NCI-H82 (cell line): ENCODE measurements at regions not wholly inside any gene's neighbourhood (a gene's known extent, or its start where the extent isn't known, plus 50 kb on each side); places are given as distances from the start of the nearest gene placed in this dataset.

Source experiments
- DNase-seq: peaks from one replicate; lab custom pipeline; 2025; lab: John Stamatoyannopoulos, UW

DNA sequence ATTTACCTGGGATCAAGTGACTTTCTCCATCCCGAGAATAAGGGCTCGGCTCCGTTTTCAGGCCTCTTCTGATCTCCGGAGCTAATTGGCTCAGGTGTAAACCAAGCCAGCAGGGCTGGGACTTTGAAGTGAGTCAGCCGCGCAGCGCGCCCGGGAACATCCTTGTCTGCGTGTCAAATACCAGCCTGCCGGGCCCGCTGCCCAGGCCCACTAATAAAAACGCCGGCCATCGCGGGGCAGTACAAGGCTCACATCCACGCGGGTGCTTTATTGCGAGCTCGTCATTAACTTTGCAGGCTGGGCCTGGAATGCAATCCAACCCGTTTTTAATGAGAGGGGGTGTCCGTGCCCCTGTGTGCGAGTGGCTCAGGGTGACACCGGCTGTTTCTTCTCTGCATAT, 416.8 kb downstream of the IRX2 start:
- peak; percentile 25 for DNase-seq

- DNase-seq, result no peak
Measured at GRCh38 chr5:2333291-2333690, 418.2 kb downstream of the IRX2 start.

DNA sequence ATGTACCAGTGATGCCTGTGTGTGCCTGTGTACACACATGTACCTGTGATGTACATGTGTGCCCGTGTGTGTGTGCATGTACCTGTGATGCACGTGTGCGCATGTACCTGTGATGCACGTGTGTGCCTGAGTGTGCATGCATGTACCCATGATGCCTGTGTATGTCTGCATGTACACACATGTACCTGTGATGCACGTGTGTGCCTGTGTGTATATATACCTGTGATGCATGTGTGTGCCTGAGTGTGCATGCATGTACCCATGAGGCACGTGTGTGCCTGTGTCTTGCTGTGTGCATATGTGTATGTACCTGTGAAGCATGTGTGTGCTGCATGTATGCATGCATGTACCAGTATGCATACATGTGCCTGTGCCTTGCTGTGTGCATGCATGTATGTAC, 419.0 kb downstream of the IRX2 start:
- DNase-seq, result no peak

DNA sequence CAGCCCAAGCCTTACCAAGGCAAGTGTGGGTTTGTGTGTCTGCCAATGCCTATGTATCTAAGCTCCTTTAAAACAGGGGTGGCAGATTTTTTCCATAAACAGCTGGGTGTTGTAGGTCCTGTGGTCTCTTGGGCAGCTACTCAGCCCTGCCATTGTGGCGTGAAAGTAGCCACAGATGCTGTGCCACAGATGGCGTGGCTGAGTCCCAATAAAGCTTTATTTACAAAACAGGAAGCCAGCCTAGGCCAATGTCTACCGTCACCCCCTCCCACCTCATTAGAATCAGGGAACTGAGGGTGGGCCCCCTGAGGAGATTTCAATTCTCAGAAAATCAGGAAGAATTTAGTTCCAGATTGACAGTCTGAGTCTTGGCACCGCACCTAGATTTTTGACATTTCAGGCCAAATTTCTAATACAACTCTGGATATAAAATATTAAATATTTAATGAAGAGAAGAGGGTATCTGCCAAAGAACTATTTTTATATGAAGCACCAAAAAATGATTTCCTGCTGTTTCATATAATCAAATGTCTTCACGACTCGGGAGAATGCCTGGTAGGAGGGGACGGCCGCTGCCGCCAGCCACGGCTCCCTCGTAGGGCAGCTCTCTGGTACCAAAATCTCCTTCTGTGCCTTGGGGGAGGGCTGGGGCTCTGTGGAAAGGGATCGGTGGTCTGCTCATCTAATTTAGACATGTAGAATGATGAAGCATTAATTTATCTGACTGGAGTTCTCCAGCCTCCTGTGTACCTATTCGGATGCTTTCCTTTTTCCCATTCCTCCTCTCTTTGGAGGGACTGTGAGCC, 420.9 kb downstream of the IRX2 start:
- no peak for DNase-seq

- DNase-seq, result no peak
Measured at GRCh38 chr5:2329741-2330140, 421.7 kb downstream of the IRX2 start.

DNA sequence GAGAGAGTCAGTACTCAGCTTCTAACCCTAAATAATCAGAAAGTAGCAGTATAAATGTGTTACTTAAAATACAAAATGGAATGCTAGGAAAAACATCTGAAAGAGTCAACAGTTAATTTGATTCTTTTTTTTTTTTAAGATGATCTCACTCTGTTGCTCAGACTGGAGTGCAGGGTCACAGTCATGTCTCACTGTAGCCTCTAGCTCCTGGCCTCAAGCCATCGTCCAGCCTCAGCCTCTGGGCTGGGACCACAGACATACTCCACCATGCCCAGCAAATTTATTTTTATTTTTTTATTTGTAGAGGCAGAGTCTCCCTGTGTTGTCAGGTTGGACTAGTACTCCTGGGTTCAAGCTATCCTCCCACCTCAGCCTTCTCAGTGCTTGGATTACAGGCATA, 424.9 kb downstream of the IRX2 start:
- no peak for DNase-seq

DNA sequence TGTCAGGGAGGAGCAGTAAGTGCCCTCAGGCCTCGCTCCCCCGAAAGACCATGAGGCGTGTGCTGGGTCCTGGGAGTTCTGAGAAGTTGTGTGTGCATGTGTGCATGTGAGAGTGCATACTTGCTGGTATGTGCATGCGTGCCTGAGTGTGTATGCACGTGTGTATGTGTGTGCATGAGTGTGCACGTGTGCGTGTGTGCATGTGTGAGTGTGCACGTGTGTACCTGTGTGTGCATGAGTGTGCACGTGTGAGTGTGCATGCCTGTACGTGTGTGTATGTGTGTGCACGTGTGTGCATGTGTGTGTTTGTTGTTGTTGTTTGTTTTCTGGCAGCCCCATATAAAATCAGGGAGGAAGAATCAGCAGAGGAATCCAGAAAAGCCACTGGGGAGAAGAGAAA, 426.7 kb downstream of the IRX2 start:
- DNase-seq, result no peak

- DNase-seq, result no peak
Measured at GRCh38 chr5:2320611-2321010, 430.9 kb downstream of the IRX2 start.

GRCh38 chr5:2317540-2317939, 433.9 kb downstream of the IRX2 start:
- no peak for DNase-seq

DNA sequence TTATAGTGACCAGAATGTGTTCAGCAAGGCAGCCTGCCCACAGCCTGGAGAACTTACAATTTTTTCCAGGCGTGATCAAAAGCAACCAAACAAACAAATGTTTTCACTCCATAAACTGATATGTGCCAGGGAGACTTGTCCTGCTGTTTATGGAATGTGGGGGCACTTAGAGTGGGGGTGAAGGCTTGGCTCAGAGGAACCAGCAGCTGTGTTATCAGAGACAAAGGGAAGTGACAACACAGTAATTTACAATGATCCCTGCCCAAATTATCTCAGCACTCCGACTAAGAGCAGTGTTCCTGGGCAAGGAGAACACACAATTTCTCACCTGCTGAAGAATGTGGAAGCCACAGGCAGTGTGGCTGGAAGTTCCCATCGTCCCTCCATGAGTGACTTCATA, 429.1 kb upstream of the IRX4 start:
- DNase-seq, result no peak

DNA sequence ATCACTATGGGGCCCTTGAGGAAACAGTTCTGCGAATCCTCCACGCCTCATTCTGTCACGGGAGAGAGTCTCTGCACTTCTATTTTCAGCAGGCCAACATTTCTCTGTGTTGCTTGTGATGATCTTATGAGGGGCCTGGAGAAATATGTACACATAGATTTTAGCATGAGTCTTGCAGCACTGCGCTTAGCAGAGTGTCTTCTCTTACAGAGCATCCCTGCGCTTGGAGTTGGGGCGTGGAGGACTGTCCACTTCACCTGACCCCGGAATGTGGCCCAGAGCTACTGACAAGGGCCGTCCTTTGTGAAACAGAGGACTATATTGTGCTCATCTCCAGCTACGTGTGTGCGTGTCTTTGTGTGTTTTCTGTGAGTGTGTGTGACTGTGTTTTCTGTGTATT, 428.2 kb upstream of the IRX4 start:
- DNase-seq, result no peak

DNA sequence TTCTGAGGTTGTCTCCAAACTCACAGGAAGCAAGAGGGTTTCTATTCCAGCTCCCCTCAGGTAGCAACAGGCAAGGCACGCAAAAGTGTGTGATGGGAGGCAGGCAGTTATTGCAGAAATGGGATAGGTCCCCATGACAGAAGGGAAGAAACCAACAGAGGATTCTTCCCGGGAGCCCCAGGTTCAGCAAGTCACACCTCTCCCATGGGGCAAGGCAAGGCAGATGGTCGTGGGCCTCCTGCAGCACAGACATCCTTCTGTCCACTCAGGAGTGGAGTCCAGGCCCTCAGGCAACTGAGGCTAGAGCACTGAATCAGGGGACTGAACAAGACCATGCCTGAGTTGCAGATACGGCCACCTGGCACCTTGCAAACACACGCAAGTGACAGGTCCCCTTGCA, 424.9 kb upstream of the IRX4 start:
- no peak for DNase-seq

DNA sequence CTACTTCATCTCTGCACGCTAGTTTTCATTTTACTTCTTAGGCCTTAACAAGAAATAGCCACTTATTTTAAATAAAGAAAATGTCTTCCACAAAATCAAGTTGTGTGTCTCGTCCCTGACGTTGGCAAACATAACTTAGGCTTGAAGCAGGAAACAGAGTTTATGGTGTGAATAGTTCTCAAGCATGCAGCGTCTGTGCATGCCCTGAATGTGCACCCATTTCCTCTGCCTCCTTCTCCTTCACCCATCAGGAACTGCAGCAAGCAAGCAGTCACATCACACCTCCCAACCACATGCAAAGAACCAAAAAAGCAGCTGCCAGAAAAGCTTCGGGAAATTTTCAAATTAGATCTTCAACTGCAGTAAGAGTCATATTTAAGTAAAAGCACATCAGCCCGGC, 424.0 kb upstream of the IRX4 start:
- no peak for DNase-seq

GRCh38 chr5:2303431-2304100, 420.8 kb upstream of the IRX4 start:
- no peak for DNase-seq

DNA sequence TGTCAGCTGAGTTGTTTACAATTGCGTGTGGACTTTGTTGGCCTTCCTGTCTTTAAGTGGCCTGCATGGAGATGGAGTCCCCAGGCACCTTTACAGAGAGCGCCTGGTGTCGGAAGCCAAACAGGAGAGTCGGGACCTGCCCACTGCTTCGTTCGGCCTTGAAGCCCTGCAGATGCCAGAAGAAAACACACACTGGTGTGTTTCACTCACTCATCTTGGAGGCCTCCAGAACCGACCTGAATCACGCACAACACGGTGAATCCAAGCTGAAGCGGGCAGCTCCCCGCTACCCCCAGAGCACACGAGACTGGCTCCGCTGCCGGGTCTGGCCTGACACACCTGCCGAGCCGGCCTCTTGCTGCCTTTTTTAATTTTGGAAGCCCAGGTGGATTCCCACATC, 419.4 kb upstream of the IRX4 start:
- DNase-seq, result no peak

- no peak for DNase-seq
Measured at GRCh38 chr5:2300861-2301574, 418.3 kb upstream of the IRX4 start.

DNA sequence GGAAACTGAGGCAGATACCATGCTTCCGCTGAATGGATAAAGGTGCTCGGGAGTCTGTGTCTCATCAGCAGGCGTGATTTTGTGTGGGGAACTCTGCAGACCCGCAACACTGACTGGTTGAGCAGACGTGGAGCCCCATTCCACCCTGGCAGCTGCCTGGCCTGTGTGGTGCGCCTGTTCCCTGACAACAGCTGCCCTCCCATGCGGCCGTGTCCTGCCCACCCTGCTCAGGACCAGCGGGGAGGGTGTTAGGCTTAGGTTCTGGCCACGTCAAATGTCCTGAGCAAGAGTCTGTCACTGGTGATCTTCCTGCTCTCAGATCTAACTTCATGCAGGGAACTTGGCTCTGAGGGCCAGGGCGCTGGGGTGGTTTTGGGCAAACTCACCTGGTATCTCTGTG, 417.7 kb upstream of the IRX4 start:
- DNase-seq, result no peak

GRCh38 chr5:2299388-2300220, 416.9 kb upstream of the IRX4 start:
- DNase-seq, result no peak

GRCh38 chr5:2298781-2299180, 416.1 kb upstream of the IRX4 start:
- DNase-seq, result no peak

- no peak for DNase-seq
Measured at GRCh38 chr5:2297991-2298390, 415.3 kb upstream of the IRX4 start.

- no peak for DNase-seq
Measured at GRCh38 chr5:2295476-2295875, 412.8 kb upstream of the IRX4 start.

DNA sequence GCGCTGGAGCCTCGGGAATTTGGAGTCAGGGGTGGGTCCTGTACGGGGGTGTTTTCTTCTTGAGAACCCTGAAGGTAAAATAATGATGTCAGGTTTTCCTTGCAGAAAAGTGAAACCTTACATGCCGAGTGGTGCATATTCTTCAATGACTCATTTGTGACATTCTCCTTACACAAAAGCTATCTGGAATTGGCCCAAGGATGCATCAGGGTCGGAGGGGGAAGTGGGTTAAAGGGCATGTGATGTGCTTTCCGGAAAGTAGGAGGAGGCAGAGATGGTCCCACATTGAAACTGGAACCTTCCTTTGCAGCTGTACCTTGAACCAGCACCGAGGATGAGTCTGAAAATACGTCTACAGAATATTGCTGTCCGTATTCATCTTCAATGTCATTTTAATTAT, 411.2 kb upstream of the IRX4 start:
- DNase-seq, result no peak
